Activated naive CD4-positive, alpha-beta T cell treated with anti-CD3 and anti-CD28 coated beads for 36 hours (primary cell): ENCODE measurements at regions not wholly inside any gene's neighbourhood (a gene's known extent, or its start where the extent isn't known, plus 50 kb on each side); places are given as distances from the start of the nearest gene placed in this dataset.

ENCODE experiments used
- CTCF ChIA-PET: fragments of 350-600 bp; sonication (Branson Sonifier 250); formaldehyde crosslinking; loops from one replicate; lab custom pipeline; 2021; ENCODE audit warnings: antibody characterized with exemption; lab: Charles Lee
- DNase-seq: peaks from one replicate; pipeline ENCODE4 v3.0.0-alpha.2; 2020
- H3K27ac Mint-ChIP-seq: one replicate; pipeline ENCODE4 v1.8.0; 2021; ENCODE audit warnings: mild to moderate bottlenecking, mixed read lengths
- H3K27me3 Mint-ChIP-seq: one replicate; pipeline ENCODE4 v1.8.0; 2021; ENCODE audit warnings: low read depth, mixed read lengths
- H3K36me3 Mint-ChIP-seq: one replicate; pipeline ENCODE4 v1.8.0; 2021; ENCODE audit warnings: low read depth, mixed read lengths
- H3K4me1 Mint-ChIP-seq: one replicate; pipeline ENCODE4 v1.8.0; 2021; ENCODE audit warnings: low read depth, mixed read lengths
- H3K4me3 Mint-ChIP-seq: one replicate; pipeline ENCODE4 v1.8.0; 2021; ENCODE audit warnings: mild to moderate bottlenecking, moderate library complexity, mixed read lengths
- H3K9me3 Mint-ChIP-seq: one replicate; pipeline ENCODE4 v1.8.0; 2021; ENCODE audit warnings: mixed read lengths
- intact Hi-C: fragments of 100-400 bp; cut with micrococcal nuclease; formaldehyde crosslinking; loops from one replicate; pipeline ENCODE4 v1.15.1; 2023

DNA sequence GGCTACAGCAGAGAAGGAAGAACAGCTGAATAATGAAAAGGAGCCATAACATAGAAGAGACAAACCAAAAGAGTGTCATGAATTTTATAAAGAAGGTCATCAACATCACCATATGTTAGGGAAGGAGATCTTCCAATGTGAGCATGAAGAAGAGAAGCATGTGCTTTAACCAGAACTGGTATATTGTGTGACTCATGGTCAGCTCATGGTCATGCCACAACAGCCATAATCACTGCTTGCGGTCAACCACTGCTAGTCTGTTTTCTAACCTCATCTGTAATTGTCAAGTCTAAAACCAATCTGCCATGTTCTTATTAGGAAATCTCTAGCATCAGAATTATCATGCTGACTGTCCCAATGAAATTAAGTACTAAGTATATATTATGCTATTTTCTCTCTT is 204.1 kb upstream of the VRK2 start:
- intact Hi-C loops: no loop called here
- Mint-ChIP-seq H3K27me3 (peaks cover 6% of the 10 kb centered on the region), H3K9me3 (peaks cover 4% of the 10 kb centered on the region), H3K27ac (no peak overlapping the region), H3K4me1 (no peaks in the 10 kb centered on the region), H3K36me3 (peaks cover 2% of the 10 kb centered on the region), H3K4me3 (no peak overlapping the region)
- no peak for DNase-seq
- CTCF ChIA-PET: no interaction called here

DNA sequence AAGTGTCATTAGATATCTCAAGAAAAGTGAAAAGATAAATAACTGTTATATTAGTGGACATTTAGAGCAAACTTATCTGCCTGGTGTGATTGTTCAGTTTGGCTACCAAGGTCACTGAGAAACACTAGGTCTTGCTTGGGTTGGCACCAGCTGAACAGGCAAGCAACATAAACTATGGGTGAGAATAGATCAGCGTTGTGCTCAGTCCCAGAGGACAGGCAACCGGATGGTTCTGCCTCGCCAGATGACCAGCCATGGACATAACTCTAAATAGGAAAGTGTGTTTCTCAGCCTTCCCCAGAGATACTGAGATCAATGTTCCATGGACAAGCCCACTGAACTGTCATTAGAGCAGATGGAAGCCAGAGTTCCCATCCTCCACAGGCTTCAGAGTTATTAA is 203.4 kb upstream of the VRK2 start:
- Mint-ChIP-seq H3K36me3 (peaks cover 2% of the 10 kb centered on the region), H3K4me3 (no peak overlapping the region), H3K9me3 (peaks cover 5% of the 10 kb centered on the region), H3K4me1 (no peaks in the 10 kb centered on the region), H3K27me3 (peaks cover 6% of the 10 kb centered on the region), H3K27ac (no peak overlapping the region)
- no peak for DNase-seq
- CTCF ChIA-PET: no interaction called here
- intact Hi-C loops: no loop called here

DNA sequence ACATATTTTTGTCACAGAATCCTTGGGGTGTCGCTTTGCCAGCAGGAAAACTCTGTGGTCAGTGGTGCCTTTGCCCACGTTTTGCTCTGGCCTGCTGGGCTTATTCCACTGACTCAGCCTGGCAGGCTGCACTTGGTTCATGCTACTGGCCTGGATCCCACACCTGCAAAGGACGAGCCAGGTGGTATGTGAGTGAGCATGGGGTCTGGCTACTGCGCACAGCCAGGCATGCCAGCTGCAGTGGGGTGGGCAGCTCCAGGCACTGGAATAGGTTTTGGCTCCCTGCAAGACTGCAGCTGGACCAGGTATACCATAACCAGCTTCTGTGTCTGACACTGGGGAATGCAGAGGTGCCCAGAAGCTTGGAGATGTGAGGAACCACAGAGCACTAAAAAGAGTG is 197.9 kb upstream of the VRK2 start:
- DNase-seq: no peak
- CTCF ChIA-PET: no interaction called here
- Mint-ChIP-seq H3K36me3 (peaks cover 2% of the 10 kb centered on the region), H3K27ac (no peak overlapping the region), H3K27me3 (no peaks in the 10 kb centered on the region), H3K9me3 (peaks cover 5% of the 10 kb centered on the region), H3K4me3 (no peak overlapping the region), H3K4me1 (no peaks in the 10 kb centered on the region)
- intact Hi-C loops: no loop called here

DNA sequence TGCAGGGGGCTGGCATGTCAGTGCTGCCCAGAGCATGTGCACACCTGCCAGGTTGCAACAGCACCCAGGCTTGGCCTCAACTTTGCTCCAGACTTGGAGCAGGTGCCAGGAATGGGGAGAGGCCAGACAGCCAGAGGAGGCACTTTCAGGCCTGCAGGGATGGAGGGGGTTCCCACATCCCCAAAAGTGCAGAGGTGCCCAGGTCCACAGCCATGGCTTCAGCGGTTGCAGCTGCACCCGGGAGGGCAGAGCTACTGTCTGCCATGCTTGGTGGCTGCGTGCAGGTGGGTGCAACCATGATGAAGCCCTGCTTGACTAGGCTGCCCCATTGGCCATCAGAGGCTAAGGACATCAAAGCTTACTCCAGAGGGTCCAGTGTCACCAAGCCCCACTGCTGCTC is 196.8 kb upstream of the VRK2 start:
- H3K4me1 Mint-ChIP-seq: no peaks in the 10 kb centered on the region
- no peaks in the 10 kb centered on the region for H3K27me3 Mint-ChIP-seq
- CTCF ChIA-PET: no interaction called here
- DNase-seq: no peak
- H3K36me3 Mint-ChIP-seq: peaks cover 2% of the 10 kb centered on the region
- intact Hi-C loops: no loop called here
- peaks cover 5% of the 10 kb centered on the region for H3K9me3 Mint-ChIP-seq
- no peak overlapping the region for H3K27ac Mint-ChIP-seq
- no peak overlapping the region for H3K4me3 Mint-ChIP-seq

DNA sequence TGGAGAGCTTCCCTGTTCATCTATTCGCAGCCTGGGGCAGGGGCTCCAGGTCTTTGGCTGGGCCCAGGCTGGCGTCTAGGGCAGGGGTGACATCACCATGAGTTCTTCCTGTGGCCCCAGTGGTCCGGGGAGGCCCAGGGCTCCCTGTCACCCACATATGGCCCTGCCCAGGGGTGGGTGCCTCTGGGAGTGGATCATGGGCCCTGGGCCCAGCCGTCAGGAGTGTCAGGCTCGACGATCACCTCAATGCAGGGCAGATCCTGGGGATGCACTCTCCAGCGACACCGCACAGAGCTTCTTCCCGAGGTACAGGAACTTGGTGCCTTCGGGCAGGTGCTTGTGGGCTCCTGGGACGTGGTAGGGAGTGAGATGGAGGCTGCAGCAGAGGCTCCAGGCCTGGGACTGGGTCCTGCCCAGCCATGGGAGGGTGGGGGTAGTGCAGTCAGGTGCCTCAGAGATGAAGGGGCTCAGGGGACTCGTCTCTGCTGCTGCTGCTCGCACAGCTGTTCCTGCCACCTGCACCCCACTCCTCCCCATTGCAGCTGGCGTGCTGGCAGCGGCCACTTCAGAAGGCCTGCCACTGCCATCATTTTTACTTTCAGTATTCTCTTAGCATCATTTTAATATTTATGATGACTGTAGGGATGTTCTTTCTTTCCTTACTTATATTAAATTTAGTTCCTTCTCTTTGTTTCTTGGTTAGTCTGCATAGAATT is 196.0 kb upstream of the VRK2 start:
- H3K27me3 Mint-ChIP-seq: no peaks in the 10 kb centered on the region
- no peak overlapping the region for H3K4me3 Mint-ChIP-seq
- CTCF ChIA-PET: no interaction called here
- H3K36me3 Mint-ChIP-seq: peaks cover 2% of the 10 kb centered on the region
- intact Hi-C loops: no loop called here
- H3K4me1 Mint-ChIP-seq: no peaks in the 10 kb centered on the region
- DNase-seq: no peak
- H3K27ac Mint-ChIP-seq: no peak overlapping the region
- peaks cover 5% of the 10 kb centered on the region for H3K9me3 Mint-ChIP-seq

DNA sequence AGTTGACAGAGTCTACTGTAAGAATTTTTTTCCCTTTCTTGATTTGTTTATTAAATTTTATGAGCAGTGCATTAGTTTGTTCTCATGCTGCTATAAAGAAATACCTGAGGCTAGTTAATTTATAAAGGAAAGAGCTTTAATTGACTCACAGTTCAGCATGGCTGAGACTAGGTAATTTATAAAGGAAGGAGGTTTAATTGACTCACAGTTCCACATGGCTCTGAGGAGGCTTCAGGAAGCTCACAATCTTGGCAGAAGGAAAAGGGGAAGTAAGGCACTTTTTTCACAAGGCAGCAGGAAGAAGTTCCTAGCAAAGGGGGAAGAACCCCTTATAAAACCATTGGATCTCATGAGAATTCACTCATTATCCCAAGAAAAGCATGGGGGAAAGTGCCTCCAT is 191.4 kb upstream of the VRK2 start:
- H3K4me1 Mint-ChIP-seq: no peaks in the 10 kb centered on the region
- H3K27me3 Mint-ChIP-seq: no peaks in the 10 kb centered on the region
- no peak overlapping the region for H3K27ac Mint-ChIP-seq
- H3K4me3 Mint-ChIP-seq: no peak overlapping the region
- DNase-seq: no peak
- CTCF ChIA-PET: no interaction called here
- no peaks in the 10 kb centered on the region for H3K9me3 Mint-ChIP-seq
- H3K36me3 Mint-ChIP-seq: no peaks in the 10 kb centered on the region
- intact Hi-C loops: no loop called here

DNA sequence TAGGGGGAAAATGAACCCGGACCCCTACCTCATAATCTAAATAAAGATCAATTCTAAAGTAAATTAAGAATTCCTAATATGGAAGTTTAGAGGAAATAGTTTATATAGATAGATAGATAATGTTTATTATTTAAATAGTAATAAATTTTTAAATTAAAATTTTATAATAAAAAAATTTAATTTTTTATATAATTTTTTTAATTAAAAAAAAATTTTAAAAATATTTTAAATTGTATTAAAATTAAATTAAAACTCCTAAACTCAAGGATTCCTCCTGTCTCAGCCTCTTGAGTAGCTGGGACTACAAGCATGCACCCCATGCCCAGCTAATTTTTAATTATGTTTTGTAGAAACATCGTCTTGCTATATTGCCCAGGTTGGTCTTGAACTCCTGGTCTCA is 186.9 kb upstream of the VRK2 start:
- intact Hi-C loops: no loop called here
- Mint-ChIP-seq H3K27ac (no peak overlapping the region), H3K4me3 (no peak overlapping the region), H3K4me1 (no peaks in the 10 kb centered on the region), H3K27me3 (no peaks in the 10 kb centered on the region), H3K9me3 (no peaks in the 10 kb centered on the region), H3K36me3 (no peaks in the 10 kb centered on the region)
- CTCF ChIA-PET: no interaction called here
- DNase-seq: no peak

DNA sequence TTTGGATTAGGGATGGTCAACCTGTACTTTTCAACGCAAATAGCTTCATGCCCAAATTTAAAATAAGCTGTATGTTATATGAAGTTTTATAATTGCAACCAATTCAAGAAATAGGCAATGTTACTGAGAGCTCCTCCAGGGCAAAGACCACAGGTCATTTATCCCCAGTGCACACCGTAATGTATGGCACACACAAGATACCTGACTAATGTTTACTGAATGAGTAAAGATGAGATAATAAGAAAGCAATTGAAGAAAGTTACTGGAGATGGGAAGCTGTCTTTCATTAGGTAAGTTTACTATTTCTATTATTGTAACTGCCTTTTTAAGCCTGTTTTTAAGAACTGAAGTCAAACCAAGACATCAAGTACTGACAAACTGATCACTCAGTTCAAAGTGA is 184.5 kb upstream of the VRK2 start:
- no peaks in the 10 kb centered on the region for H3K9me3 Mint-ChIP-seq
- H3K4me3 Mint-ChIP-seq: no peak overlapping the region
- intact Hi-C loops: no loop called here
- no peak for DNase-seq
- no peaks in the 10 kb centered on the region for H3K27me3 Mint-ChIP-seq
- no peaks in the 10 kb centered on the region for H3K4me1 Mint-ChIP-seq
- no peak overlapping the region for H3K27ac Mint-ChIP-seq
- CTCF ChIA-PET: interaction anchor here (0.6 kb wide), 3 partner anchors 15 to 663 kb away, joined by 3 read pairs; no protein-coding TSS in a partner anchor
- H3K36me3 Mint-ChIP-seq: no peaks in the 10 kb centered on the region

DNA sequence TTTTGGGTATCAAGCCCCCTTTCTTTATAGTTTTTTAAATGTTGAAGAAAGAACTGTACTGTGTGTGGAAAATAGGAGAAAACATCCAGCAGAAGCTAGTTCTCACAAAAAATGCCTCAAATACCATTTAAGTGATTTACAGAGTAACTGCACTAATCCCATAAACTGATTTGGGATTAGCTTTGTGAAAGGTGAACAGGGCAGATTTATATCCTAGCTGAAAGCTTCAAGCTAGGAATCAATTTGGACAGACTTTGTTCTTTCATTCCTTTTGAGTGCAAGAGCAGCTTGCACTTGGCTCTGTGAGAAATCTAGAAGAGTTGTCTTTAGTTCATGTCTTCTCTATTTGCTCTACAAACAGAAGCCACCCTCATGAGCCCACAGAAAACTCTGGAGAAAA is 183.9 kb upstream of the VRK2 start:
- Mint-ChIP-seq H3K4me3 (no peak overlapping the region), H3K27me3 (no peaks in the 10 kb centered on the region)

DNA sequence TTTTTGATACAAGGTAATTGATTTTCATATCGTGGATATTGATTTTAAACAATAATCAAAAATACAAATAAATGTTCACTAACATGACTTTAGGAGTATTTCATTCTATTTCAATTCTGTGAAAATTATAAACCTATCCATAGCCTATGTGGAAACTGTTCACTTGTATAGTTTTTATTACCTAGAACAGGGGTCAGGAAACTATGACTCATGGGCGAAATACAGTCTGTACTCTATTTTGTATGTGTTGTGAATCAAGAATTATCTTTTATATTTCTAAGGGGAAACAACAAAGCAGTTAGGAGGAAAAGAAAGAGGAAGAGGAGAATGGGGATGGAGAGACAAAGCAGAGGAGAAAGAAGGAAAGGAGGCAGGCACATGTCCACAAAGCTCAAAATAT is 181.7 kb upstream of the VRK2 start:
- Mint-ChIP-seq H3K4me3 (no peak overlapping the region), H3K27me3 (no peaks in the 10 kb centered on the region), H3K36me3 (no peaks in the 10 kb centered on the region), H3K27ac (no peak overlapping the region), H3K9me3 (no peaks in the 10 kb centered on the region), H3K4me1 (no peaks in the 10 kb centered on the region)
- intact Hi-C loops: no loop called here
- no peak for DNase-seq
- CTCF ChIA-PET: no interaction called here

More for the DNA sequence above, 183.9 kb upstream of the VRK2 start:
- H3K9me3 Mint-ChIP-seq: no peaks in the 10 kb centered on the region
- no peak overlapping the region for H3K27ac Mint-ChIP-seq
- intact Hi-C loops: no loop called here
- CTCF ChIA-PET: interaction anchor here (0.6 kb wide), 2 partner anchors 44 to 662 kb away, joined by 3 read pairs; no protein-coding TSS in a partner anchor
- DNase-seq: no peak
- no peaks in the 10 kb centered on the region for H3K36me3 Mint-ChIP-seq
- H3K4me1 Mint-ChIP-seq: no peaks in the 10 kb centered on the region

DNA sequence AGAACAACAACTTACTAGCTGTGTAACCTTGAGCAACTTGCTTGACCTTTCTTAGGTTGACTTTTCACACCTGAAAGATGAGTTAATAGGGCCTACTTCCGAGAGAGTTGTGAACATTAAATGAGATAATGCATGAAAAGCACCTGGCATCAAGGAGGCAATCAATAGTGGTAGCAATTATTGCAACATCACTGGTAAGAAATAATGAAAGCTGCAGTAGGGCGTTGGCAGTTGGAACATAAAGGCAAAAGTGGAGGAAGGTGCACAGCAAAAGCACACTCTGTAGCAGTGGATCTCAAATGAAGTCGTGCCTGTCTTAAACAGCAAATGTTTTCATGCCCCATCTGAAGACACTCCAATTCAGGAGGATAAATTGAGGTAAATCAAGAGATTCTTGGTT is 178.9 kb upstream of the VRK2 start:
- Mint-ChIP-seq H3K9me3 (no peaks in the 10 kb centered on the region), H3K36me3 (no peaks in the 10 kb centered on the region), H3K4me3 (no peak overlapping the region), H3K27me3 (no peaks in the 10 kb centered on the region), H3K27ac (no peak overlapping the region), H3K4me1 (no peaks in the 10 kb centered on the region)
- DNase-seq: no peak
- intact Hi-C loops: no loop called here
- CTCF ChIA-PET: no interaction called here

DNA sequence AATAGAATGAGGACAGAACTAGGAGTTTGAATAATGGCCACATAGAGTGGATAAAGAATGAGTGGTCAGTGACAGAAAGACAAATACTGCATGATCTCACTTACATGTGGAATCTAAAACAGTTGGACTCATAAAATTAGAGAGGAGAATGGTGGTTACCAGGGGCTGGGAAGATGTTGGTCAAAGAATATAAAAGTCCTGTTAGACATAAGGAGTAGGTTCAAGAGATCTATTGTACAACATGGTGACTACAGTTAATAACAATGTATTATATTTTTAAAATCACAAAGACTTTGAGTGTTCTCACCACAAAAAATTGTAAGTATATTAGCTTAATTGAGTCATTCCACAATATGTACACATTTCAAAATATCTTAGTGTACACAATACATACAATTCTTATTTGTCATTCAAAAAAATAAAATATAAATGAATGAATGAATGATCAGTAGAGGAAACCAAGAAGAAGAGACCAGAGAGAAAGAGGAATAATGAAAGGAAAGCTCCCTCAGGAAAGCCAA is 177.9 kb upstream of the VRK2 start:
- DNase-seq: no peak
- H3K4me3 Mint-ChIP-seq: no peak overlapping the region
- intact Hi-C loops: no loop called here
- no peaks in the 10 kb centered on the region for H3K27me3 Mint-ChIP-seq
- no peak overlapping the region for H3K27ac Mint-ChIP-seq
- CTCF ChIA-PET: no interaction called here
- H3K9me3 Mint-ChIP-seq: no peaks in the 10 kb centered on the region
- H3K36me3 Mint-ChIP-seq: no peaks in the 10 kb centered on the region
- H3K4me1 Mint-ChIP-seq: no peaks in the 10 kb centered on the region

DNA sequence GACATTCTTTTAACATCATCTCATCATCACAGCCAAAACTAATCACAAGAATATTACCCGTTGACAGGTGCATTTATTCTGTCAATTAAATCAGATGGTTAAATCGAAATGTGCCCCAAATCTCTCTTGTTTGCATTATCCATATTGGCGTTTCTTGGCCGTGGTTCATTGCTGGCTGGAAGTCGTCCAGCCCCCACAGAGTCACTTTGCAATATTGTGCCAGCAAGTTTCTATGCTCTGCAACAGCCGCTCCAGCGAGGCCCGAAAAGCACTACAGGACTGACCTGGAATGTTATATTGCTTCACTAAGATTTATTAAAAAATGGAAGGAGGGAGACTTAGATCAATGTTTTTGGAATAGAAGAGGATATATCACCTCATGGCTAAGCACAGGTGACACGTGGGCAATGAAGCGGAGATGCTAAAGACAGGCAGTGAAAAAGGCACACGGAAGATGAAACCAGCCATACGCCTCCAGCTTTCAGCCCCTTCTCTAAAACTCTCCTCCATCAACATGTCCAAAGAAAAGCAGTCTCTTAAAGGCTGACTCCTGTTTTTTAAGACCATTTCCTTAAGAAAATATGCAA is 176.8 kb upstream of the VRK2 start:
- Mint-ChIP-seq H3K4me1 (no peaks in the 10 kb centered on the region), H3K36me3 (no peaks in the 10 kb centered on the region), H3K4me3 (no peak overlapping the region), H3K27me3 (no peaks in the 10 kb centered on the region), H3K27ac (no peak overlapping the region), H3K9me3 (no peaks in the 10 kb centered on the region)
- intact Hi-C loops: no loop called here
- DNase-seq: no peak
- CTCF ChIA-PET: no interaction called here
